Kidney (tissue), 13 donors: ENCODE measurements at regions not wholly inside any gene's neighbourhood (a gene's known extent, or its start where the extent isn't known, plus 50 kb on each side); places are given as distances from the start of the nearest gene placed in this dataset.
A peak's percentile ranks its signal among the peaks of the same experiment; 100 is the strongest.

Experiments used
- DNase-seq, 5 donors: peaks; one replicate each; pipeline ENCODE4 v3.0.0-alpha.2; 2013 to 2020
- FAIRE-seq: peaks from 2 replicates; lab custom pipeline; 2012; peaks lifted over from hg19 to GRCh38; lab: Jason Lieb, UNC
- H3K27ac ChIP-seq, 2 donors: one replicate each; pipeline ENCODE4 v1.7.0; 2013; ENCODE audit warnings: low read depth in 2 of 2, low read length in 2 of 2, inconsistent platforms in 1 of 2
- H3K27me3 ChIP-seq: one replicate; pipeline ENCODE4 v1.7.1; 2013; ENCODE audit warnings: low read length, inconsistent platforms; ENCODE audit not compliant: control insufficient read depth, insufficient read depth
- H3K36me3 ChIP-seq, 3 donors: one replicate each; pipeline versions ENCODE4 v1.7.0 to v1.7.1; 2013; ENCODE audit warnings: low read length in 3 of 3, control low read depth in 1 of 3, inconsistent platforms in 1 of 3; ENCODE audit not compliant: insufficient read depth in 3 of 3, control insufficient read depth in 2 of 3
- H3K4me1 ChIP-seq, 3 donors: one replicate each; pipeline versions ENCODE4 v1.7.0 to v1.7.1; 2013; ENCODE audit warnings: low read length in 3 of 3, inconsistent platforms in 1 of 3, low read depth in 1 of 3; ENCODE audit not compliant: control insufficient read depth in 2 of 3, insufficient read depth in 2 of 3
- H3K4me3 ChIP-seq, 3 donors: one replicate each; pipeline versions ENCODE4 v1.7.0 to v1.8.1; 2013; ENCODE audit warnings: low read length in 3 of 3, control low read depth in 1 of 3, inconsistent platforms in 1 of 3
- H3K9ac ChIP-seq, 3 donors: one replicate each; pipeline versions ENCODE4 v1.7.0 to v1.7.1; 2013; ENCODE audit warnings: low read length in 3 of 3, control low read depth in 1 of 3, inconsistent platforms in 1 of 3
- H3K9me3 ChIP-seq, 3 donors: one replicate each; pipeline versions ENCODE4 v1.7.0 to v1.7.1; 2013; ENCODE audit warnings: low read length in 3 of 3, control low read depth in 1 of 3, inconsistent platforms in 1 of 3; ENCODE audit not compliant: control insufficient read depth in 2 of 3, insufficient read depth in 1 of 3
- CTCF ChIP-seq: IDR thresholded peaks from 3 replicates; pipeline ENCODE4 v1.5.1; 2012; ENCODE audit warnings: mild to moderate bottlenecking, moderate library complexity, borderline replicate concordance; ENCODE audit not compliant: insufficient read depth; ENCODE audit errors: extremely low read depth
- intact Hi-C: fragments of 100-400 bp; cut with DNase I; formaldehyde crosslinking; loops from one replicate; pipeline ENCODE4 v1.11.1; 2022
- donor health status: control.
- donor health status: control.
- donor health status: control.
- donor health status: control.
- donor health status: control.
- donor health status: DM: yes; HTN: yes; CAD: no.
- donor health status: Normal renal cell carcinoma (clear cell type).

GRCh38 chr6:1066449-1067090 is 245.3 kb upstream of the FOXQ1 start:
- no peaks in the 10 kb centered on the region for H3K27me3 ChIP-seq
- no peak for TF ChIP-seq CTCF
- H3K4me1 ChIP-seq = no peaks in the 10 kb centered on the region
- no peak overlapping the region for H3K4me3 ChIP-seq
- intact Hi-C loops = no loop called here
- DNase-seq (no peak), FAIRE-seq (no peak)
- no peak overlapping the region for H3K27ac ChIP-seq
- H3K36me3 ChIP-seq = no peaks in the 10 kb centered on the region
- no peak overlapping the region for H3K9ac ChIP-seq
- no peaks in the 10 kb centered on the region for H3K9me3 ChIP-seq

GRCh38 chr6:1065986-1066385 is 245.9 kb upstream of the FOXQ1 start:
- no peak for DNase-seq
- intact Hi-C loops = no loop called here
- Histone ChIP-seq H3K9ac (no peak overlapping the region), H3K4me3 (no peak overlapping the region), H3K27ac (no peak overlapping the region), H3K36me3 (no peaks in the 10 kb centered on the region), H3K9me3 (no peaks in the 10 kb centered on the region), H3K4me1 (no peaks in the 10 kb centered on the region), H3K27me3 (no peaks in the 10 kb centered on the region)
- TF ChIP-seq CTCF = no peak
- FAIRE-seq = no peak

- Histone ChIP-seq H3K9me3 (no peaks in the 10 kb centered on the region), H3K4me3 (no peak overlapping the region), H3K27ac (no peak overlapping the region), H3K4me1 (no peaks in the 10 kb centered on the region), H3K9ac (no peak overlapping the region), H3K27me3 (no peaks in the 10 kb centered on the region), H3K36me3 (no peaks in the 10 kb centered on the region)
- intact Hi-C loops = no loop called here
- DNase-seq (peak in 1 of 5 donors; percentile 38), FAIRE-seq (no peak)
- no peak for TF ChIP-seq CTCF
Measured at GRCh38 chr6:1063671-1064355, 248.1 kb upstream of the FOXQ1 start.
